SH-SY5Y (cell line): ENCODE measurements at regions not wholly inside any gene's neighbourhood (a gene's known extent, or its start where the extent isn't known, plus 50 kb on each side); places are given as distances from the start of the nearest gene placed in this dataset.

ENCODE experiments used
- GATA2 ChIP-seq: IDR thresholded peaks from 2 replicates; pipeline ENCODE4 v1.6.1; 2011; ENCODE audit warnings: mild to moderate bottlenecking, low read depth, low read length
- GATA3 ChIP-seq: IDR thresholded peaks from 2 replicates; pipeline ENCODE4 v1.6.1; 2011; ENCODE audit warnings: low read depth, mild to moderate bottlenecking, low read length, moderate library complexity

- no peak for TF ChIP-seq GATA3
- no peak for TF ChIP-seq GATA2
Measured at GRCh38 chr18:51778115-51778514, 561.9 kb upstream of the DCC start.

DNA sequence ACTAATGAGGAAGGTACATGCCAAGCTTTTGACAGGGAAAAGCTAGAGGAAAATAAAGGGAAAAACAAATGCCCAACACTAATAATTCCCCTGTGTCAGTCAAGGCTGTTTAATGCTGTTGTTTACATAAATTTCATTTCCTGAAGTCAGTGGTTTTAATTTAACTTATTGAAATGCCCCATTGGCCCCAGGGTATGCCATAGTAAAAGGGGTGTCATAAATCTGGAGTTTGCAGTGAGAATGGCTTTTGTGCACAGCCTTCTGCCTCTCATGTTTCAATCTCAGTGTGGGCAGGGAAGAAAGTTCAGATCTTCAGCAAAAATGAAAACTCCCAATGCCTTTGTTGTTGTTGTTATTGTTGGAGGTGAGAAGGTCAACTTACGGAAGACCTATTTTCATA is 550.1 kb upstream of the DCC start:
- TF ChIP-seq GATA3 (no peak), GATA2 (no peak)

- TF ChIP-seq GATA2 (no peak), GATA3 (no peak)
Measured at GRCh38 chr18:51801514-51801913, 538.5 kb upstream of the DCC start.

- TF ChIP-seq GATA3 (no peak; the same call in 1 of the 2 replicates), GATA2 (no peak)
Measured at GRCh38 chr18:51802569-51803428, 537.2 kb upstream of the DCC start.

DNA sequence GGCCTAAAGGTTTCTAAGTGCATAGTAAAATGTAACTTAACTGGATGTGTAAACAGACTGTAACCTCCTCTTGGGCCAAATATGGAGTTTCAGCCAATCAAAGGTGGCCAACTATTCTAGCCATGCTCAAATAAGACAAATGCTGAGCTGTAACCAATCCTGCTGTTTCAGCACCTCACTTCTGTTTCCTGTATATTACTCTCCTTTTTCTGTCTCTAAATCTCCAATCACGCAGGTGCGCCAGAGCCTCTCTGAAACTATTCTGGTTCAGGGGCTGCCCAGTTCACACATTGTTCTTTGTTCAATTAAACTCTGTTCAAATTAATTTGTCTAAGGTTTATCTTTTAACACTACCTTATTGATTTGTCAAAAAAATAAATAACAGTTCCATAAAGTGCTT is 532.7 kb upstream of the DCC start:
- TF ChIP-seq GATA3 (no peak), GATA2 (no peak)

GRCh38 chr18:51811883-51812282 is 528.1 kb upstream of the DCC start:
- TF ChIP-seq GATA2 (no peak), GATA3 (no peak)

DNA sequence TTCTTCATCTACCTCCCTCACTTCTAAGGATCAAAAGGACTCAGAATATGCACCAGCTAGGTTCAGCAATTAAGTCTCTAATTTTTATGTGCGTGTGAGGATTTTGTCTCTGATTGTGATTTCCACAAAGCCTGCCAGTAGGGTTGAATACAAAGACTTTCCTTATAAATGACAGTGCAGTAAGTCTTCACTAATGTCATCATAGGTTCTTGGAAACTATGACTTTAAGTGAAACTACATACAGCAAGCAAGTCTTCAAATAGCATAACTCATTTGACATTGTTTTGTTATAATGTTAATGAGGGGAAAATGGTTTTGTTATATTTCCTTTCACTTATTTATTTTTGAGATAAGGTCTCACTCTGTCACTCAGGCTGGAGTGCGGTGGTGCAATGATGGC is 526.3 kb upstream of the DCC start:
- no peak for TF ChIP-seq GATA3

GRCh38 chr18:51821610-51822009 is 518.4 kb upstream of the DCC start:
- TF ChIP-seq GATA3 (no peak), GATA2 (no peak)

GRCh38 chr18:51824746-51825145 is 515.3 kb upstream of the DCC start:
- no peak for TF ChIP-seq GATA2
- TF ChIP-seq GATA3 = no peak

DNA sequence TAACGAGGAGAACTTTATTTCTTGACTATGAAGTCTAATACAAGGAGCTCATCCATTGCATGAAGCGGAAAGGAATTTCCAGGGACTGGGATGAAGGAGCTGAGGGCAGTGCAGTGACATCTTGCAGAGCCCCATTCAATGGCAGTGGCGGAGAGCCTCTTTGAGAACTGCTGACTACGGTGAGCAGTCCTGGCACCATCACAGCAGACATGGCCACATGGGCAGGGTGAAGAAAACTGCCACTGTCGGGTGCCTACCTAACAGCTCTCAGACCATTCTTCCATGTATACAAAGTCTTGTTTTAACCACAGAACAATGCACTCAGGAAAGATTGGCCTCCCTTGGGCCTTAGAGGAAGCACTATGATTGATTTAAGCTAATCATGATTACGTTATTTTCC is 506.1 kb upstream of the DCC start:
- TF ChIP-seq GATA2 = no peak
- no peak for TF ChIP-seq GATA3

DNA sequence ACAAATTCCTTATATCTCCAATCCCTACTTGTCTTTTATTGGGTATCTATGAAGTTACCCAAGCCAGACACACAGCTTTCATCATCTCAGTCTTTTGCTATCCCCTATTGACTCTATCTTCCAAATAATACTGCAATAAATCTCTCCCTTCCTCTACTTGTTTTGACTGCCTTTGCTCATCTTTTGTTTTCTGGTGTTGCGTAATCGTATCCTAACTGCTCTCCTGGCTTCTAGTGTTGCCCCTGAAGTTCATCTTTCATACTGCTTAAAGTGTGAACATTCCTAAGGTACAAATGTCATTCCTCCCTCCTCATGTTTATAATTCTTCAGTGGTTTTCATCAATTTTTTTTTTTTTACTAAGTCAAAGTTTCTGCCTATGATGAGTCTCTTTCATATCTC is 491.3 kb upstream of the DCC start:
- TF ChIP-seq GATA2 = no peak
- no peak for TF ChIP-seq GATA3

- TF ChIP-seq GATA3 (no peak), GATA2 (no peak)
Measured at GRCh38 chr18:51852681-51853080, 487.3 kb upstream of the DCC start.

- TF ChIP-seq GATA3 (no peak), GATA2 (no peak)
Measured at GRCh38 chr18:51857989-51858388, 482.0 kb upstream of the DCC start.

DNA sequence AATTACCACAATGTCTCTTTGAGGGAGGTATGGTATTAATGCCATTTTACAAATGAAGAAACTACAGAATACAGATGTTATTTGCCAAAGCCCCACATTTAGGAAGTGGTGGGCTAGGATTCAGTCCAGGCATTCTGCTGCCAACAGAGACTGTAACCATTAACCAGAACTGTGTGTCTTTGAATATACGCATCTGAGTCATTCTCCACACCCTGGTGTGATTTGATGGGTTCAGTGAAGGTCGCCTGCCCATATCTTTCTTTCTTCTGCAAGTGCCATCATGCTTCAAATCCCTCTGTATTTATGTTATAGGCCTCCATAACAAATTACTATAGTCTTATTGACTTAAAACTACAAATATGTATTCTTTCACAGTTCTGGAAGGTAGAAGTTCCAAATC is 479.0 kb upstream of the DCC start:
- TF ChIP-seq GATA3 (no peak), GATA2 (no peak)

- TF ChIP-seq GATA3 (no peak), GATA2 (no peak)
Measured at GRCh38 chr18:51862051-51862715, 477.8 kb upstream of the DCC start.
